IMR-90 (cell line): ENCODE measurements at regions not wholly inside any gene's neighbourhood (a gene's known extent, or its start where the extent isn't known, plus 50 kb on each side); places are given as distances from the start of the nearest gene placed in this dataset.

Source experiments
- ATAC-seq: fragments of 200-7000 bp; cut with Tn5 transposase; 2 replicates; pipeline ENCODE4 v1.9.1; 2020; ENCODE audit warnings: low read depth, mild to moderate bottlenecking, moderate library complexity
- BruUV-seq: library from RNA; stranded (reverse); fragments of 400-500 nt; replicated peaks from 2 replicates; lab custom pipeline; 2021; lab: Mats Ljungman, UMichigan
- CTCF ChIA-PET: fragments of 300-600 bp; formaldehyde crosslinking; extraction: SDS; loops from one replicate; lab custom pipeline; 2021; ENCODE audit warnings: antibody characterized with exemption; lab: Yijun Ruan, JAX
- POLR2A ChIA-PET: fragments of 300-600 bp; sonication (Branson Sonifier 250); formaldehyde crosslinking; loops from one replicate; lab custom pipeline; 2022; ENCODE audit warnings: antibody characterized with exemption; ENCODE audit not compliant: unreplicated experiment; lab: Charles Lee
- DNase-seq: peaks from one replicate; pipeline ENCODE4 v3.0.0; 2013
- H2AFZ ChIP-seq: replicated peaks from 2 replicates; pipeline ENCODE3; 2013; ENCODE audit warnings: low read length, mild to moderate bottlenecking; ENCODE audit not compliant: poor library complexity
- H2AK5ac ChIP-seq: 2 replicates; pipeline ENCODE4 v1.6.1; 2013; ENCODE audit warnings: low read depth, low read length, inconsistent platforms
- H2AK9ac ChIP-seq: replicated peaks from 2 replicates; pipeline ENCODE3; 2013; ENCODE audit warnings: mild to moderate bottlenecking, low read depth, low read length, moderate library complexity; ENCODE audit not compliant: poor library complexity
- H2BK120ac ChIP-seq: 2 replicates; pipeline ENCODE4 v1.6.1; 2013; ENCODE audit warnings: low read depth, low read length, inconsistent platforms
- H2BK15ac ChIP-seq: 3 replicates; pipeline ENCODE4 v1.6.1; 2013; ENCODE audit warnings: low read depth, low read length, inconsistent platforms
- H2BK20ac ChIP-seq: 2 replicates; pipeline ENCODE4 v1.6.1; 2013; ENCODE audit warnings: low read depth, mild to moderate bottlenecking, inconsistent platforms, low read length, moderate library complexity
- H2BK5ac ChIP-seq: 2 replicates; pipeline ENCODE4 v1.6.1; 2013; ENCODE audit warnings: mild to moderate bottlenecking, low read depth, low read length, inconsistent platforms; ENCODE audit not compliant: poor library complexity, severe bottlenecking
- H3K14ac ChIP-seq: replicated peaks from 2 replicates; pipeline ENCODE4 v1.6.1; 2013; ENCODE audit warnings: low read depth, low read length, inconsistent platforms
- H3K18ac ChIP-seq: 2 replicates; pipeline ENCODE4 v1.6.1; 2013; ENCODE audit warnings: low read depth, low read length, control low read depth
- H3K23ac ChIP-seq: 2 replicates; pipeline ENCODE4 v1.6.1; 2013; ENCODE audit warnings: low read depth, low read length, inconsistent platforms
- H3K27ac ChIP-seq: 2 replicates; pipeline ENCODE4 v1.5.1; 2013; ENCODE audit warnings: mild to moderate bottlenecking, control low read depth, low read length; ENCODE audit not compliant: insufficient read depth
- H3K27me3 ChIP-seq: 2 replicates; pipeline ENCODE4 v1.6.1; 2013; ENCODE audit warnings: low read length; ENCODE audit not compliant: control insufficient read depth, insufficient read depth
- H3K36me3 ChIP-seq: 2 replicates; pipeline ENCODE4 v1.6.1; 2013; ENCODE audit warnings: low read length, mixed read lengths; ENCODE audit not compliant: control insufficient read depth, insufficient read depth
- H3K4ac ChIP-seq: 2 replicates; pipeline ENCODE4 v1.6.1; 2013; ENCODE audit warnings: low read depth, low read length, inconsistent platforms
- H3K4me1 ChIP-seq: 2 replicates; pipeline ENCODE4 v1.6.1; 2013; ENCODE audit warnings: low read length, mixed read lengths; ENCODE audit not compliant: control insufficient read depth, insufficient read depth
- H3K4me2 ChIP-seq: 2 replicates; pipeline ENCODE4 v1.6.1; 2013; ENCODE audit warnings: low read depth, mild to moderate bottlenecking, control low read depth, low read length, moderate library complexity
- H3K4me3 ChIP-seq: 2 replicates; pipeline ENCODE4 v1.5.1; 2013; ENCODE audit warnings: low read depth, mild to moderate bottlenecking, control low read depth, low read length, moderate library complexity; ENCODE audit not compliant: insufficient read depth
- H3K56ac ChIP-seq: 2 replicates; pipeline ENCODE4 v1.6.1; 2013; ENCODE audit warnings: low read length, inconsistent platforms; ENCODE audit not compliant: insufficient read depth; ENCODE audit errors: extremely low read depth
- H3K79me1 ChIP-seq, 2 experiments: 2 replicates each; pipeline ENCODE4 v1.6.1; 2013; ENCODE audit warnings: low read length in 2 of 2, inconsistent platforms in 1 of 2, low read depth in 1 of 2
- H3K9ac ChIP-seq: 2 replicates; pipeline ENCODE4 v1.6.1; 2013; ENCODE audit warnings: low read depth, low read length, control low read depth
- H3K9me1 ChIP-seq: 2 replicates; pipeline ENCODE4 v1.6.1; 2013; ENCODE audit warnings: low read length, inconsistent platforms; ENCODE audit not compliant: insufficient read depth
- H3K9me3 ChIP-seq: 2 replicates; pipeline ENCODE4 v1.6.1; 2013; ENCODE audit warnings: low read length; ENCODE audit not compliant: control insufficient read depth, insufficient read depth
- H4K20me1 ChIP-seq: 2 replicates; pipeline ENCODE4 v1.6.1; 2013; ENCODE audit warnings: low read length, inconsistent platforms; ENCODE audit not compliant: insufficient read depth
- H4K5ac ChIP-seq: 2 replicates; pipeline ENCODE4 v1.6.1; 2013; ENCODE audit warnings: mild to moderate bottlenecking, low read depth, low read length, control low read depth
- H4K8ac ChIP-seq, 2 experiments: 2 replicates each; pipeline ENCODE4 v1.6.1; 2013; ENCODE audit warnings: low read depth in 2 of 2, low read length in 2 of 2, control low read depth in 1 of 2, inconsistent platforms in 1 of 2
- H4K91ac ChIP-seq: 2 replicates; pipeline ENCODE4 v1.6.1; 2013; ENCODE audit warnings: low read depth, low read length, inconsistent platforms; ENCODE audit not compliant: insufficient read depth
- BHLHE40 ChIP-seq: fragments of 150-350 bp; IDR thresholded peaks from 2 replicates; pipeline ENCODE4 v1.6.1; 2016; ENCODE audit warnings: mild to moderate bottlenecking, low read depth, low read length
- CHD1 ChIP-seq: IDR thresholded peaks from 2 replicates; pipeline ENCODE4 v1.6.1; 2012; ENCODE audit warnings: low read depth, low read length, improper control_type of control experiment
- FOS ChIP-seq: fragments of 150-350 bp; IDR thresholded peaks from 2 replicates; pipeline ENCODE4 v1.6.1; 2016; ENCODE audit warnings: low read depth, low read length
- MAFK ChIP-seq: IDR thresholded peaks from 2 replicates; pipeline ENCODE4 v1.6.1; 2012; ENCODE audit warnings: low read depth, low read length, improper control_type of control experiment
- MAZ ChIP-seq: IDR thresholded peaks from 2 replicates; pipeline ENCODE4 v1.6.1; 2012; ENCODE audit warnings: low read depth, mild to moderate bottlenecking, low read length, improper control_type of control experiment, moderate library complexity, borderline replicate concordance
- MXI1 ChIP-seq: IDR thresholded peaks from 2 replicates; pipeline ENCODE4 v1.6.1; 2012; ENCODE audit warnings: low read depth, mild to moderate bottlenecking, low read length, moderate library complexity, borderline replicate concordance
- POLR2A ChIP-seq: IDR thresholded peaks from 2 replicates; pipeline ENCODE4 v1.6.1; 2012; ENCODE audit warnings: mild to moderate bottlenecking, low read depth, low read length
- RCOR1 ChIP-seq: IDR thresholded peaks from 2 replicates; pipeline ENCODE4 v1.6.1; 2012; ENCODE audit warnings: mild to moderate bottlenecking, low read length, improper control_type of control experiment; ENCODE audit not compliant: insufficient replicate concordance
- RFX5 ChIP-seq: IDR thresholded peaks from 2 replicates; pipeline ENCODE4 v1.8.0; 2012; ENCODE audit warnings: low read depth, mild to moderate bottlenecking, low read length, moderate library complexity
- SMC3 ChIP-seq: fragments of 150-350 bp; IDR thresholded peaks from 2 replicates; pipeline ENCODE4 v1.6.1; 2016; ENCODE audit warnings: low read depth, mild to moderate bottlenecking, antibody characterized with exemption, low read length, moderate library complexity
- WGBS, 2 experiments: methylation state at CpG; one replicate each; pipeline versions ENCODE4 v1.1.5 to v1.1.7; 2013; ENCODE audit warnings: missing lambda C conversion rate in 2 of 2; ENCODE audit not compliant: insufficient read length in 1 of 2; ENCODE audit errors: extremely low coverage in 2 of 2; 5-methylcytosine and 5-hydroxymethylcytosine counted together
- dilution Hi-C: fragments of 300-500 bp; cut with HindIII; formaldehyde crosslinking; loops from one replicate; pipeline ENCODE4 v1.14.3; 2018; ENCODE audit warnings: low sequenced_read_pairs; ENCODE audit not compliant: unreplicated experiment
- in situ Hi-C: fragments of 300-500 bp; cut with MboI; formaldehyde crosslinking; loops from 3 replicates; pipeline ENCODE4 v1.14.3; 2019; ENCODE audit warnings: low sequenced_read_pairs, inconsistent platforms, mixed read lengths
- intact Hi-C: fragments of 100-400 bp; cut with micrococcal nuclease; formaldehyde crosslinking; loops from 2 replicates; pipeline ENCODE4 v1.10.0; 2022
- TF ChIP-seq, protein P1 (sequence below): fragments of 150-350 bp; IDR thresholded peaks from 2 replicates; pipeline ENCODE4 v1.6.1; 2016; ENCODE audit warnings: low read depth, mild to moderate bottlenecking, low read length, moderate library complexity, borderline replicate concordance

DNA sequence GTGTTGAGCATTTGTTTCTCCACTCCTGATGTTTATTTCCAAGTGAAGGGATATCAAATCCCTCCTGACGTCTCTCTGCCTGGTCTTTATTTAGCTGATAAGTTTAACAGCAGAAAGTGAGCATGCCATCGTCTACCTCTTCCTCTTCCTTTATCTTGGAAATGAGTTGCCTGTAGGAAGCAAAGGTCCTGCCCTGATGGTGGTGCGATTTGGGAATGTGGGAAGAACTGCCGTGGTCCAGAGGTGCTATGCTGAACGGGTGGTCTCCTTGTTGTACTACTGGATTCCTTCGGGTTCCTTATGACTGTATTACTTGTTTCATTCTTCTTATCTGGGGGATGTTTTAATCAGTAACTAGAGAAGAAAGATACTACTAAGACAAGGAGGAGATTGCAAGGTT lies 217.5 kb downstream of the PMAIP1 start:
- no peaks in the 10 kb centered on the region for H3K9me3 ChIP-seq
- no peak overlapping the region for H3K4me2 ChIP-seq
- no peak overlapping the region for H2BK120ac ChIP-seq
- WGBS, 2 experiments = no CpG with 5 or more reads among the region's 6 CpGs
- no peak overlapping the region for H3K56ac ChIP-seq
- no peak overlapping the region for H4K91ac ChIP-seq
- H2AFZ ChIP-seq = peak overlapping the region; percentile 50
- intact Hi-C loops = no loop called here
- no peak overlapping the region for H3K4ac ChIP-seq
- no peak overlapping the region for H3K4me3 ChIP-seq
- no peaks in the 10 kb centered on the region for H4K20me1 ChIP-seq
- dilution Hi-C loops = no loop called here
- H3K18ac ChIP-seq = no peak overlapping the region
- H3K14ac ChIP-seq = no peak overlapping the region
- H3K79me1 ChIP-seq = no peaks in the 10 kb centered on the region
- ATAC-seq (no peak), DNase-seq (no peak)
- no peak overlapping the region for H4K8ac ChIP-seq
- no peak overlapping the region for H2BK20ac ChIP-seq
- no TSS peak for BruUV-seq
- H3K36me3 ChIP-seq = no peaks in the 10 kb centered on the region
- in situ Hi-C loops = no loop called here
- no peaks in the 10 kb centered on the region for H3K9me1 ChIP-seq
- no peak overlapping the region for H3K9ac ChIP-seq
- no peak overlapping the region for H3K23ac ChIP-seq
- H3K27ac ChIP-seq = no peak overlapping the region
- H2BK5ac ChIP-seq = no peak overlapping the region
- no peaks in the 10 kb centered on the region for H3K27me3 ChIP-seq
- no peaks in the 10 kb centered on the region for H3K4me1 ChIP-seq
- ChIA-PET POLR2A (no interaction called here), CTCF (no interaction called here)
- no peak overlapping the region for H4K5ac ChIP-seq
- TF ChIP-seq, protein P1, sequence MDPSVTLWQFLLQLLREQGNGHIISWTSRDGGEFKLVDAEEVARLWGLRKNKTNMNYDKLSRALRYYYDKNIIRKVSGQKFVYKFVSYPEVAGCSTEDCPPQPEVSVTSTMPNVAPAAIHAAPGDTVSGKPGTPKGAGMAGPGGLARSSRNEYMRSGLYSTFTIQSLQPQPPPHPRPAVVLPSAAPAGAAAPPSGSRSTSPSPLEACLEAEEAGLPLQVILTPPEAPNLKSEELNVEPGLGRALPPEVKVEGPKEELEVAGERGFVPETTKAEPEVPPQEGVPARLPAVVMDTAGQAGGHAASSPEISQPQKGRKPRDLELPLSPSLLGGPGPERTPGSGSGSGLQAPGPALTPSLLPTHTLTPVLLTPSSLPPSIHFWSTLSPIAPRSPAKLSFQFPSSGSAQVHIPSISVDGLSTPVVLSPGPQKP = no peak
- TF ChIP-seq MXI1 (no peak), MAFK (no peak), FOS (no peak), MAZ (no peak), POLR2A (no peak), BHLHE40 (no peak), CHD1 (no peak), RFX5 (no peak), SMC3 (no peak), RCOR1 (no peak)
- H2BK15ac ChIP-seq = no peak overlapping the region
- no peak overlapping the region for H2AK9ac ChIP-seq
- no peak overlapping the region for H2AK5ac ChIP-seq
